Hepatocyte (in vitro differentiated cells): ENCODE measurements at regions not wholly inside any gene's neighbourhood (a gene's known extent, or its start where the extent isn't known, plus 50 kb on each side); places are given as distances from the start of the nearest gene placed in this dataset.

ENCODE experiments used
- CTCF ChIP-seq: fragments of 200-600 bp; sonication (generic); IDR thresholded peaks from 2 replicates; pipeline ENCODE4 v1.5.1; 2016; ENCODE audit warnings: antibody characterized with exemption, mild to moderate bottlenecking; ENCODE audit not compliant: poor library complexity
- EZH2 ChIP-seq: fragments of 200-600 bp; sonication (generic); IDR thresholded peaks from 2 replicates; pipeline ENCODE4 v1.6.1; 2016; ENCODE audit warnings: antibody characterized with exemption, mild to moderate bottlenecking, borderline replicate concordance

- TF ChIP-seq CTCF (no peak), EZH2 (no peak)
Observed at GRCh38 chr1:50347933-50348332, 75.3 kb downstream of the DMRTA2 start.
